Erythroblast (primary cell): ENCODE measurements at regions not wholly inside any gene's neighbourhood (a gene's known extent, or its start where the extent isn't known, plus 50 kb on each side); places are given as distances from the start of the nearest gene placed in this dataset.

Source experiments
- GATA1 ChIP-seq: IDR thresholded peaks from 2 replicates; pipeline ENCODE4 v1.6.1; 2011; ENCODE audit warnings: low read depth, mild to moderate bottlenecking, control low read depth, low read length, moderate library complexity
- POLR2A ChIP-seq: IDR thresholded peaks from 2 replicates; pipeline ENCODE4 v1.6.1; 2011; ENCODE audit warnings: mild to moderate bottlenecking, low read length

DNA sequence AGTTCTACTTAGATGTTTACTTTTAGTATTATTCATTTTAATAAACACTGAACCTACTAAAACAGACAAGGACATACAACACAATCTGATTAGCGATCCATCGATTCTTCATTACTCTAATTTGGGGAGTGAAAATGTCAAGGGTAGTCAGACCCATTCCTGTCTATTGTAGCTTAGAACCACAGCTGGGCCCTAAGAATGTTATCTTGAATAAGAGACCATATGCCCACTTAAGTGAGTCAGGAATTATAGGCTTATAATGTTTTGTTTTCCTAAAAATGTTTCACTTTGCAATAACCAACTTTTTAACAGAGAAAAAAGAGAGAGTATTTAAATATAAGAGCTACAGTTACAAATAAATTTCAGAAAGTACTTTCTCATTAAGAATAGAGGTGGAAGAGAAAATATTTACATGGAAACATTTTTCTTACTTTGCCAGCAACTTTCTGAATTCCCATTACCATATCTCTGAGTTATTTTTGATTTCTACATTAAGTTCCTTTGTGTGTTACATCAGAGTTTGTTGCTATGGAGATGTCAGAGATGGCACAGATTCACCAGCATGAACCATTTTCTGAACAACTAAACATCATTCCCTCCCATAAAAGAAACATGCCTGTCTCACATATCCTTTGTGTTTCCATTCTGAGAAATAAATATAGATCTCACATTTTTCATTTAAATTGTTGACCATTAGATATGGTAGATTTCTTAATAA lies 75.4 kb upstream of the SLC13A1 start:
- TF ChIP-seq POLR2A (no peak), GATA1 (no peak)
